HFFc6 (cell line): ENCODE measurements at regions not wholly inside any gene's neighbourhood (a gene's known extent, or its start where the extent isn't known, plus 50 kb on each side); places are given as distances from the start of the nearest gene placed in this dataset.

ENCODE experiments used
- DNase-seq: peaks from one replicate; pipeline ENCODE4 v3.0.0-alpha.2; 2018
- H3K27ac Mint-ChIP-seq: 2 replicates; pipeline ENCODE4 v1.8.0; 2020; ENCODE audit warnings: mild to moderate bottlenecking, mixed read lengths
- H3K27me3 Mint-ChIP-seq: 2 replicates; pipeline ENCODE4 v1.8.0; 2021; ENCODE audit warnings: mild to moderate bottlenecking, moderate library complexity, mixed read lengths; ENCODE audit not compliant: insufficient read depth
- H3K36me3 Mint-ChIP-seq: 2 replicates; pipeline ENCODE4 v1.8.0; 2021; ENCODE audit warnings: low read depth, mixed read lengths
- H3K4me1 Mint-ChIP-seq: 2 replicates; pipeline ENCODE4 v1.8.0; 2020; ENCODE audit warnings: low read depth, mixed read lengths
- H3K4me3 Mint-ChIP-seq: 2 replicates; pipeline ENCODE4 v1.8.0; 2020; ENCODE audit warnings: mild to moderate bottlenecking, moderate library complexity, mixed read lengths
- H3K9me3 Mint-ChIP-seq: 2 replicates; pipeline ENCODE4 v1.8.0; 2020; ENCODE audit warnings: mild to moderate bottlenecking, mixed read lengths
- CTCF ChIP-seq: fragments of 200-600 bp; sonication (generic); IDR thresholded peaks from 2 replicates; pipeline ENCODE4 v1.5.0; 2021; ENCODE audit warnings: antibody characterized with exemption, mild to moderate bottlenecking

GRCh38 chr9:108101410-108101809 lies 611.8 kb upstream of the KLF4 start:
- no peak for DNase-seq
- no peak overlapping the region for H3K4me3 Mint-ChIP-seq
- no peaks in the 10 kb centered on the region for H3K36me3 Mint-ChIP-seq
- H3K27me3 Mint-ChIP-seq = no peaks in the 10 kb centered on the region; the same call in 1 of the 2 replicates
- no peaks in the 10 kb centered on the region for H3K9me3 Mint-ChIP-seq
- no peak for TF ChIP-seq CTCF
- H3K27ac Mint-ChIP-seq = no peak overlapping the region
- H3K4me1 Mint-ChIP-seq = no peaks in the 10 kb centered on the region

- Mint-ChIP-seq H3K27me3 (no peaks in the 10 kb centered on the region; the same call in 1 of the 2 replicates), H3K4me3 (no peak overlapping the region), H3K9me3 (no peaks in the 10 kb centered on the region), H3K4me1 (no peaks in the 10 kb centered on the region), H3K27ac (no peak overlapping the region), H3K36me3 (no peaks in the 10 kb centered on the region)
- no peak for DNase-seq
- TF ChIP-seq CTCF = no peak
These were observed 611.0 kb upstream of the KLF4 start for GRCh38 chr9:108100571-108100970.

GRCh38 chr9:108099854-108100253 lies 610.3 kb upstream of the KLF4 start:
- H3K36me3 Mint-ChIP-seq = no peaks in the 10 kb centered on the region
- no peaks in the 10 kb centered on the region; the same call in 1 of the 2 replicates for H3K27me3 Mint-ChIP-seq
- no peak for DNase-seq
- H3K4me3 Mint-ChIP-seq = no peak overlapping the region
- no peaks in the 10 kb centered on the region for H3K4me1 Mint-ChIP-seq
- no peak for TF ChIP-seq CTCF
- no peak overlapping the region for H3K27ac Mint-ChIP-seq
- H3K9me3 Mint-ChIP-seq = no peaks in the 10 kb centered on the region

GRCh38 chr9:108095496-108095895 lies 605.9 kb upstream of the KLF4 start:
- peaks cover 2% of the 10 kb centered on the region; the same call in 1 of the 2 replicates for H3K27me3 Mint-ChIP-seq
- H3K4me3 Mint-ChIP-seq = no peak overlapping the region
- DNase-seq = no peak
- no peaks in the 10 kb centered on the region for H3K9me3 Mint-ChIP-seq
- H3K36me3 Mint-ChIP-seq = no peaks in the 10 kb centered on the region
- no peak overlapping the region for H3K27ac Mint-ChIP-seq
- H3K4me1 Mint-ChIP-seq = no peaks in the 10 kb centered on the region
- no peak for TF ChIP-seq CTCF

- no peak overlapping the region for H3K27ac Mint-ChIP-seq
- DNase-seq = no peak
These were observed 605.1 kb upstream of the KLF4 start for GRCh38 chr9:108094676-108094993.

More at GRCh38 chr9:108094676-108094993, 605.1 kb upstream of the KLF4 start:
- no peak for TF ChIP-seq CTCF
- Mint-ChIP-seq H3K4me3 (no peak overlapping the region), H3K9me3 (no peaks in the 10 kb centered on the region), H3K27me3 (peaks cover 2% of the 10 kb centered on the region), H3K4me1 (no peaks in the 10 kb centered on the region), H3K36me3 (no peaks in the 10 kb centered on the region)
